GM23338 (cell line): ENCODE measurements at regions not wholly inside any gene's neighbourhood (a gene's known extent, or its start where the extent isn't known, plus 50 kb on each side); places are given as distances from the start of the nearest gene placed in this dataset.

Source experiments
- ATAC-seq: fragments of 200-7000 bp; cut with Tn5 transposase; 3 replicates; pipeline ENCODE4 v1.9.1; 2020
- DNase-seq: peaks from one replicate; pipeline ENCODE4 v3.0.0-alpha.2; 2015; ENCODE audit warnings: low spot score
- H2AFZ ChIP-seq: fragments of 200-600 bp; sonication (generic); 2 replicates; pipeline ENCODE4 v1.8.0; 2016; ENCODE audit warnings: antibody characterized with exemption, mild to moderate bottlenecking, moderate library complexity
- H3F3A ChIP-seq: fragments of 200-600 bp; sonication (generic); replicated peaks from 2 replicates; pipeline ENCODE4 v1.8.0; 2017; ENCODE audit warnings: antibody characterized with exemption, mixed run types, low read depth
- H3K27ac ChIP-seq: fragments of 200-600 bp; sonication (generic); 2 replicates; pipeline ENCODE4 v1.6.1; 2016; ENCODE audit warnings: low read depth
- H3K27me3 ChIP-seq: fragments of 200-600 bp; sonication (generic); 2 replicates; pipeline ENCODE4 v1.8.0; 2016; ENCODE audit warnings: mild to moderate bottlenecking, mixed run types, moderate library complexity; ENCODE audit not compliant: insufficient read depth
- H3K36me3 ChIP-seq: fragments of 200-600 bp; sonication (generic); 2 replicates; pipeline ENCODE4 v1.8.0; 2016; ENCODE audit warnings: mild to moderate bottlenecking; ENCODE audit not compliant: insufficient read depth
- H3K4me1 ChIP-seq: fragments of 200-600 bp; sonication (generic); 2 replicates; pipeline ENCODE4 v1.8.0; 2016; ENCODE audit warnings: mild to moderate bottlenecking, moderate library complexity; ENCODE audit not compliant: insufficient read depth
- H3K4me2 ChIP-seq: fragments of 200-600 bp; sonication (generic); 2 replicates; pipeline ENCODE4 v1.7.1; 2017; ENCODE audit warnings: mixed run types
- H3K4me3 ChIP-seq: fragments of 200-600 bp; sonication (generic); 2 replicates; pipeline ENCODE4 v1.6.1; 2016; ENCODE audit warnings: mixed run types
- H3K79me2 ChIP-seq: fragments of 200-600 bp; sonication (generic); replicated peaks from 2 replicates; pipeline ENCODE4 v1.8.0; 2017; ENCODE audit warnings: mild to moderate bottlenecking; ENCODE audit not compliant: insufficient read depth
- H3K9me2 ChIP-seq: fragments of 200-600 bp; sonication (generic); 2 replicates; pipeline ENCODE4 v1.8.0; 2017; ENCODE audit not compliant: insufficient read depth
- H4K20me1 ChIP-seq: fragments of 200-600 bp; sonication (generic); replicated peaks from 2 replicates; pipeline ENCODE4 v1.8.0; 2017; ENCODE audit warnings: mild to moderate bottlenecking; ENCODE audit not compliant: insufficient read depth
- H3K27ac Mint-ChIP-seq: 2 replicates; pipeline ENCODE4 v1.8.0; 2020; ENCODE audit warnings: inconsistent platforms, mild to moderate bottlenecking, moderate library complexity, mixed read lengths
- H3K27me3 Mint-ChIP-seq: 3 replicates; pipeline ENCODE4 v1.8.0; 2022; ENCODE audit warnings: low read depth, mild to moderate bottlenecking, moderate library complexity, mixed read lengths, inconsistent platforms; ENCODE audit not compliant: insufficient read depth, poor library complexity
- H3K36me3 Mint-ChIP-seq: 3 replicates; pipeline ENCODE4 v1.8.0; 2021; ENCODE audit warnings: low read depth, mild to moderate bottlenecking, inconsistent platforms, moderate library complexity, mixed read lengths
- H3K4me1 Mint-ChIP-seq: 3 replicates; pipeline ENCODE4 v1.8.0; 2020; ENCODE audit warnings: mild to moderate bottlenecking, inconsistent platforms, mixed read lengths
- H3K4me3 Mint-ChIP-seq: 3 replicates; pipeline ENCODE4 v1.8.0; 2021; ENCODE audit warnings: moderate library complexity, mild to moderate bottlenecking, inconsistent platforms, mixed read lengths
- H3K9me3 Mint-ChIP-seq: 3 replicates; pipeline ENCODE4 v1.8.0; 2020; ENCODE audit warnings: moderate library complexity, mild to moderate bottlenecking, inconsistent platforms, mixed read lengths
- CREB1 ChIP-seq: fragments of 250-450 bp; sonication (Bioruptor Pico); IDR thresholded peaks from 2 replicates; pipeline ENCODE4 v1.5.0; 2020; ENCODE audit warnings: low read depth, mild to moderate bottlenecking, moderate library complexity
- CTCF ChIP-seq, 2 experiments: fragments of 200-600 bp in 1 of 2; sonication (generic) in 1 of 2; conservative IDR thresholded peaks; 2 replicates each; pipeline versions ENCODE4 v1.5.1 to v1.6.1; 2016 to 2017; ENCODE audit warnings: antibody characterized with exemption in 2 of 2, low read depth in 2 of 2, mild to moderate bottlenecking in 2 of 2, moderate library complexity in 1 of 2
- ETS1 ChIP-seq: IDR thresholded peaks from 2 replicates; pipeline ENCODE4 v1.6.1; 2016; ENCODE audit warnings: antibody characterized with exemption
- EZH2 ChIP-seq: fragments of 200-600 bp; sonication (generic); IDR thresholded peaks from one replicate; pipeline ENCODE4 v1.8.0; 2017; ENCODE audit warnings: antibody characterized with exemption, mild to moderate bottlenecking, low read depth; ENCODE audit not compliant: unreplicated experiment
- EZH2phosphoT487 ChIP-seq: fragments of 200-600 bp; sonication (generic); IDR thresholded peaks from one replicate; pipeline ENCODE4 v1.8.1; 2018; ENCODE audit warnings: antibody characterized with exemption; ENCODE audit not compliant: unreplicated experiment
- JUNB ChIP-seq: IDR thresholded peaks from one replicate; pipeline ENCODE4 v1.6.1; 2016; ENCODE audit warnings: antibody characterized with exemption; ENCODE audit not compliant: unreplicated experiment
- NANOG ChIP-seq: IDR thresholded peaks from 2 replicates; pipeline ENCODE4 v1.6.1; 2016; ENCODE audit warnings: antibody characterized with exemption, borderline replicate concordance
- POLR2AphosphoS5 ChIP-seq: IDR thresholded peaks from 2 replicates; pipeline ENCODE4 v1.6.1; 2016; ENCODE audit warnings: antibody characterized with exemption, low read depth
- REST ChIP-seq: IDR thresholded peaks from one replicate; pipeline ENCODE4 v1.6.1; 2018; ENCODE audit warnings: antibody characterized with exemption; ENCODE audit not compliant: unreplicated experiment
- STAT1 ChIP-seq: IDR thresholded peaks from one replicate; pipeline ENCODE4 v1.6.1; 2016; ENCODE audit warnings: antibody characterized with exemption; ENCODE audit not compliant: unreplicated experiment
- ZNF114 ChIP-seq: fragments of 250-450 bp; sonication (Bioruptor Pico); IDR thresholded peaks from 2 replicates; pipeline ENCODE4 v1.5.0; 2020; ENCODE audit warnings: mild to moderate bottlenecking, moderate library complexity
- ZNF331 ChIP-seq: fragments of 250-450 bp; sonication (Bioruptor Pico); IDR thresholded peaks from 2 replicates; pipeline ENCODE4 v1.5.0; 2020; ENCODE audit warnings: low read depth, mild to moderate bottlenecking, moderate library complexity
- ZNF462 ChIP-seq: fragments of 250-450 bp; sonication (Bioruptor Pico); IDR thresholded peaks from 2 replicates; pipeline ENCODE4 v1.5.0; 2020; ENCODE audit warnings: mild to moderate bottlenecking, moderate library complexity

- no peaks in the 10 kb centered on the region for H3K27me3 ChIP-seq
- ATAC-seq, result no peak
- Mint-ChIP-seq H3K4me1 (peaks cover 3% of the 10 kb centered on the region; the same call in 1 of the 3 replicates), H3K27me3 (no peaks in the 10 kb centered on the region), H3K4me3 (no peak overlapping the region), H3K27ac (no peak overlapping the region), H3K9me3 (no peaks in the 10 kb centered on the region), H3K36me3 (no peaks in the 10 kb centered on the region)
- no peak for DNase-seq
- no peak overlapping the region for H2AFZ ChIP-seq
- TF ChIP-seq EZH2 (no peak), EZH2phosphoT487 (no peak), STAT1 (no peak), CTCF (conservative IDR thresholded peaks at IDR 0.05; ENCODE audit: low read depth in 2 of 2) (no peak), JUNB (no peak), NANOG (no peak), ZNF331 (CRISPR knock-in tag) (no peak), CREB1 (CRISPR knock-in tag) (no peak), REST (no peak), POLR2AphosphoS5 (no peak), ZNF114 (no peak), ZNF462 (CRISPR knock-in tag) (no peak), ETS1 (no peak)
- H3K9me2 ChIP-seq, result no peaks in the 10 kb centered on the region
- no peaks in the 10 kb centered on the region for H3F3A ChIP-seq
- H3K79me2 ChIP-seq, result no peaks in the 10 kb centered on the region
- no peaks in the 10 kb centered on the region for H4K20me1 ChIP-seq
- H3K4me1 ChIP-seq, result no peaks in the 10 kb centered on the region
- H3K36me3 ChIP-seq, result no peaks in the 10 kb centered on the region
- no peak overlapping the region for H3K4me2 ChIP-seq
- no peak overlapping the region for H3K27ac ChIP-seq
- H3K4me3 ChIP-seq, result no peak overlapping the region
These were observed 427.9 kb upstream of the DCN start for GRCh38 chr12:91610561-91610960.
